Colonic mucosa (tissue), 4 donors: ENCODE measurements at regions not wholly inside any gene's neighbourhood (a gene's known extent, or its start where the extent isn't known, plus 50 kb on each side); places are given as distances from the start of the nearest gene placed in this dataset.

Experiments
- DNase-seq: peaks from one replicate; pipeline ENCODE4 v3.0.0-alpha.2; 2020
- H3K27ac ChIP-seq: fragments of 200-600 bp; one replicate; pipeline ENCODE4 v1.8.0; 2021
- H3K27me3 ChIP-seq: fragments of 200-600 bp; one replicate; pipeline ENCODE4 v1.8.0; 2021
- H3K36me3 ChIP-seq: fragments of 200-600 bp; one replicate; pipeline ENCODE4 v1.8.0; 2021
- H3K4me1 ChIP-seq: fragments of 200-600 bp; one replicate; pipeline ENCODE4 v1.8.0; 2021; ENCODE audit warnings: mild to moderate bottlenecking
- H3K4me3 ChIP-seq: fragments of 200-600 bp; one replicate; pipeline ENCODE4 v1.8.0; 2021
- H3K9ac ChIP-seq, 2 donors: one replicate each; pipeline ENCODE4 v1.7.0; 2013; ENCODE audit warnings: control low read depth in 2 of 2, low read depth in 2 of 2, low read length in 2 of 2
- H3K9me3 ChIP-seq: fragments of 200-600 bp; one replicate; pipeline ENCODE4 v1.8.0; 2021
- intact Hi-C: fragments of 100-400 bp; cut with DNase I; formaldehyde crosslinking; loops from one replicate; pipeline ENCODE4 v1.14.1; 2022
- TF ChIP-seq, protein P1 (sequence below): fragments of 200-600 bp; IDR thresholded peaks from one replicate; pipeline ENCODE4 v1.8.0; 2022; ENCODE audit warnings: antibody characterized with exemption, mild to moderate bottlenecking
- donor health status: healthy.
- donor health status: DM: no; HTN: no; CAD: no.
- donor health status: DM: no; HTN: no; CAD: no.

DNA sequence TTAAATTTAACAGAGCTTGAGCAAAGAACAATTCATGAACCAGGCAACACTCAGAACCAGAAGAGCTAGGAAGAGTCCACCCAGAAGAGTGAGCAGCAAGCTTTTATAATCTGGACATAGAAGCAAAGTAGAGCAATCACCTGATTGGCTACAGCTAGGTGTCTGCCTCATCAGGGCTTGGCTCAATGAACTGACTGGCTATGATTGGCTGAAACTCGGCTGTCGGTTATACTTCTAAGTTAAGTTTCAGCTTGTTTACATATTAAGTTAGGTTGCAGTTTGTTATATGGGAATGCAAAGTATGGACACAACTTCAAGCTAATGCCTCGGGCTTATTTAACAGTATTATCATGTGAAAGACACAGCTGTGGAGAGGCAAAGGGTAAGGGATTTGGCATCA is 63.2 kb upstream of the NABP1 start:
- DNase-seq, result no peak
- Histone ChIP-seq H3K27ac (no peak overlapping the region), H3K9ac (no peak overlapping the region), H3K4me3 (no peak overlapping the region), H3K9me3 (no peaks in the 10 kb centered on the region), H3K4me1 (no peaks in the 10 kb centered on the region), H3K36me3 (no peaks in the 10 kb centered on the region), H3K27me3 (no peaks in the 10 kb centered on the region)
- TF ChIP-seq, protein P1, sequence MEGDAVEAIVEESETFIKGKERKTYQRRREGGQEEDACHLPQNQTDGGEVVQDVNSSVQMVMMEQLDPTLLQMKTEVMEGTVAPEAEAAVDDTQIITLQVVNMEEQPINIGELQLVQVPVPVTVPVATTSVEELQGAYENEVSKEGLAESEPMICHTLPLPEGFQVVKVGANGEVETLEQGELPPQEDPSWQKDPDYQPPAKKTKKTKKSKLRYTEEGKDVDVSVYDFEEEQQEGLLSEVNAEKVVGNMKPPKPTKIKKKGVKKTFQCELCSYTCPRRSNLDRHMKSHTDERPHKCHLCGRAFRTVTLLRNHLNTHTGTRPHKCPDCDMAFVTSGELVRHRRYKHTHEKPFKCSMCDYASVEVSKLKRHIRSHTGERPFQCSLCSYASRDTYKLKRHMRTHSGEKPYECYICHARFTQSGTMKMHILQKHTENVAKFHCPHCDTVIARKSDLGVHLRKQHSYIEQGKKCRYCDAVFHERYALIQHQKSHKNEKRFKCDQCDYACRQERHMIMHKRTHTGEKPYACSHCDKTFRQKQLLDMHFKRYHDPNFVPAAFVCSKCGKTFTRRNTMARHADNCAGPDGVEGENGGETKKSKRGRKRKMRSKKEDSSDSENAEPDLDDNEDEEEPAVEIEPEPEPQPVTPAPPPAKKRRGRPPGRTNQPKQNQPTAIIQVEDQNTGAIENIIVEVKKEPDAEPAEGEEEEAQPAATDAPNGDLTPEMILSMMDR, result no peak
- intact Hi-C loops, result no loop called here

GRCh38 chr2:191615596-191615995 is 62.3 kb upstream of the NABP1 start:
- no peaks in the 10 kb centered on the region for H3K9me3 ChIP-seq
- intact Hi-C loops, result no loop called here
- no peaks in the 10 kb centered on the region for H3K36me3 ChIP-seq
- TF ChIP-seq, protein P1, result no peak
- no peak overlapping the region for H3K27ac ChIP-seq
- H3K9ac ChIP-seq, result no peak overlapping the region
- no peaks in the 10 kb centered on the region for H3K4me1 ChIP-seq
- no peak overlapping the region for H3K4me3 ChIP-seq
- DNase-seq, result no peak
- no peaks in the 10 kb centered on the region for H3K27me3 ChIP-seq

GRCh38 chr2:191617575-191617974 is 60.4 kb upstream of the NABP1 start:
- DNase-seq, result no peak
- TF ChIP-seq, protein P1, result no peak
- no peaks in the 10 kb centered on the region for H3K9me3 ChIP-seq
- no peaks in the 10 kb centered on the region for H3K27me3 ChIP-seq
- no peaks in the 10 kb centered on the region for H3K4me1 ChIP-seq
- H3K27ac ChIP-seq, result peak overlapping the region; percentile 11
- H3K9ac ChIP-seq, result no peak overlapping the region
- intact Hi-C loops, result no loop called here
- no peaks in the 10 kb centered on the region for H3K36me3 ChIP-seq
- no peak overlapping the region for H3K4me3 ChIP-seq

DNA sequence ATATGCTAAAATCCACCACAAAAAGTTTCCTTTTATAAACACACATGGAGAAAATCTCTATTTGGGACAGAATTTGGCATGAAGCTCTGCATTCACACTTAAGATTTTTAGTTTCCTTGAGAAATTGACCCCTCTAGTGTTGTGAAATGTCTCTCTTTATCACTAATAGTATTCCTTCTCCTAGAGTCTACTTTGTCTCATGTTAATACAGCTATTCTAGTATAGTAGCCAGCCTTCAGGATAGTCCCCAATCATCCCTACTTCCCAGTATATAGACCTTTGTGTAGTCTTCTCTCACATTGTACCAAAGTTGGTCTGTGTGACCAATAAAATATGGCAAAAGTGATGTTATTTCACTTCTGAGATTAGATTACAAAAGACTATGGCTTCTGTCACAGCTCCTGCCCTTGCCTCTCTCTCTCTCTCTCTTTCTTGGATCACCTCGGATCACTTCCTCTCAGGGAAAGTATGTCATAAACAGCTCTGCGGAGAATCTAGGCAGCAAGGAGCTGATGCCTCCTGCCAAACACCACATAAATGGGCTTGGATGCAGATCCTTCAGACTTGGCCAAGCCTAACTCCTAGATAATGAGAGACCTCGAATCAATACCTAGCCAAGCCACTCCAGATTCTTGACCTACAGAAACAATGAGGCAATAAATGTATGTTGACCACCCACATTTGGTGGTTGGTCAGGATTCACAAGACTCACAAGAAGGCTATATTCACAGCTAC is 59.7 kb upstream of the NABP1 start:
- TF ChIP-seq, protein P1, result no peak
- Histone ChIP-seq H3K9me3 (no peaks in the 10 kb centered on the region), H3K9ac (no peak overlapping the region), H3K27ac (peak overlapping the region; percentile 11), H3K4me3 (no peak overlapping the region), H3K36me3 (no peaks in the 10 kb centered on the region), H3K27me3 (no peaks in the 10 kb centered on the region), H3K4me1 (no peaks in the 10 kb centered on the region)
- no peak for DNase-seq
- intact Hi-C loops, result no loop called here

DNA sequence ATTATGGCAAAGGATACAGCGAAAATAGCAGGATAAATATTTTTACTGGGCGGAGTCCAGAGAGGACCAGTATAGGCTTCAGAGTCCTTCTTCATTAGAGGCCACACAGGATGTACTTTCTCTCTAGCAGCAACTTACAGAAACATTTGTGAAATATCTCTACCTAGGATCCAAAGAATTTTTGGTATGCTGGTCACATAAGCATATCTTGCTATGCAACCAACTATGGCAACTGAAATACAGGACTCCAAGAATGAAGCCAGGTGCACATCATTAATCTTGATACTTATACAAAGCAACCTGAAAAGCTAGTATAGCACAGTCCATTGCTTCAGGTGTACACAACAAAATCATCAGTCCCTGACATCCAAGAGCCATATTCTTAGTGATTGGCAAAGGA is 59.1 kb upstream of the NABP1 start:
- intact Hi-C loops, result no loop called here
- Histone ChIP-seq H3K4me1 (no peaks in the 10 kb centered on the region), H3K36me3 (no peaks in the 10 kb centered on the region), H3K9me3 (no peaks in the 10 kb centered on the region), H3K27me3 (no peaks in the 10 kb centered on the region), H3K27ac (no peak overlapping the region), H3K4me3 (no peak overlapping the region), H3K9ac (no peak overlapping the region)
- TF ChIP-seq, protein P1, result no peak
- no peak for DNase-seq
